Tibial nerve (tissue), 4 donors: ENCODE measurements at regions not wholly inside any gene's neighbourhood (a gene's known extent, or its start where the extent isn't known, plus 50 kb on each side); places are given as distances from the start of the nearest gene placed in this dataset.

Experiments used
- CTCF ChIP-seq, 5 experiments: fragments of 200-600 bp in 3 of 5; fragments of 450-650 bp in 2 of 5; sonication (generic) in 3 of 5; IDR thresholded peaks; one replicate each; pipeline ENCODE4 v1.5.1; 2016 to 2019; ENCODE audit warnings: antibody characterized with exemption in 5 of 5, mild to moderate bottlenecking in 3 of 5, moderate library complexity in 2 of 5
- EP300 ChIP-seq, 2 donors: sonication (generic); formaldehyde crosslinking; IDR thresholded peaks; one replicate each; pipeline ENCODE4 v1.6.1; 2017; ENCODE audit warnings: antibody characterized with exemption in 2 of 2, mild to moderate bottlenecking in 1 of 2

GRCh38 chr13:81848291-81848690 is 1507.4 kb upstream of the SPRY2 start:
- TF ChIP-seq EP300 (IDR thresholded peaks at IDR 0.05): no peak
- no peak for TF ChIP-seq CTCF (IDR thresholded peaks at IDR 0.05)
